Retinal pigment epithelial cell (primary cell): ENCODE measurements at regions not wholly inside any gene's neighbourhood (a gene's known extent, or its start where the extent isn't known, plus 50 kb on each side); places are given as distances from the start of the nearest gene placed in this dataset.
"Not testable (repeated sequence)": the region's sequence is repeated elsewhere in the genome, so short reads cannot be mapped to it uniquely, and the experiment has no call there.

Source experiments
- DNase-seq: peaks from one replicate; pipeline ENCODE4 v3.0.0-alpha.2; 2010; ENCODE audit warnings: low read depth
- H3K4me3 ChIP-seq: 2 replicates; pipeline ENCODE4 v1.5.1; 2011; ENCODE audit warnings: mild to moderate bottlenecking, low read length, control low read depth, moderate library complexity
- TF ChIP-seq, protein P1 (sequence below): conservative IDR thresholded peaks from 2 replicates; pipeline ENCODE4 v1.5.1; 2011; ENCODE audit warnings: low read depth, low read length, control low read depth, inconsistent platforms

- DNase-seq = no peak
- TF ChIP-seq, protein P1, sequence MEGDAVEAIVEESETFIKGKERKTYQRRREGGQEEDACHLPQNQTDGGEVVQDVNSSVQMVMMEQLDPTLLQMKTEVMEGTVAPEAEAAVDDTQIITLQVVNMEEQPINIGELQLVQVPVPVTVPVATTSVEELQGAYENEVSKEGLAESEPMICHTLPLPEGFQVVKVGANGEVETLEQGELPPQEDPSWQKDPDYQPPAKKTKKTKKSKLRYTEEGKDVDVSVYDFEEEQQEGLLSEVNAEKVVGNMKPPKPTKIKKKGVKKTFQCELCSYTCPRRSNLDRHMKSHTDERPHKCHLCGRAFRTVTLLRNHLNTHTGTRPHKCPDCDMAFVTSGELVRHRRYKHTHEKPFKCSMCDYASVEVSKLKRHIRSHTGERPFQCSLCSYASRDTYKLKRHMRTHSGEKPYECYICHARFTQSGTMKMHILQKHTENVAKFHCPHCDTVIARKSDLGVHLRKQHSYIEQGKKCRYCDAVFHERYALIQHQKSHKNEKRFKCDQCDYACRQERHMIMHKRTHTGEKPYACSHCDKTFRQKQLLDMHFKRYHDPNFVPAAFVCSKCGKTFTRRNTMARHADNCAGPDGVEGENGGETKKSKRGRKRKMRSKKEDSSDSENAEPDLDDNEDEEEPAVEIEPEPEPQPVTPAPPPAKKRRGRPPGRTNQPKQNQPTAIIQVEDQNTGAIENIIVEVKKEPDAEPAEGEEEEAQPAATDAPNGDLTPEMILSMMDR = no peak
- H3K4me3 ChIP-seq = no peak overlapping the region
Observed at GRCh38 chr14:42508209-42508946, 901.7 kb downstream of the LRFN5 start.

- H3K4me3 ChIP-seq = no peak overlapping the region
- no peak for DNase-seq
- TF ChIP-seq, protein P1 = no peak
Observed at GRCh38 chr14:42504433-42504832, 897.8 kb downstream of the LRFN5 start.

DNA sequence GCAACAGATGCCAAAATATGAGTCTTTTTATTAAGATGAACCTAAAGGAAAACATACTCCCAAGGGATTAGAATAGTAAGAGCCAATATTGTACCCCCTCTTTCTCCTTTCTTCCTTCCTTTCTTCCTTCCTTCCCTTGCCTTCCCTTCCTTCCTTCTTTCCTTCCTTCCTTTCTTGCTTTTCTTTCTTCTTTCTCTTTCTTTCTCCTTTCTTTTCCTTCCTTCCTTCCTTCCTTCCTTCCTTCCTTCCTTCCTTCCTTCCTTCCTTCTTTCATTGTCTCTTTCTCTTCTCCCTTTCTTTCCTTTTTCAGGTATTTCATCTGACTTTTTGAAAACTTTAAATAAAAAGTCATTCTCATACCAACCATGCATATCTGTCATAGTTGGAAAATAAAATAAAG is 892.5 kb downstream of the LRFN5 start:
- no peak overlapping the region for H3K4me3 ChIP-seq
- TF ChIP-seq, protein P1 = no peak
- no peak for DNase-seq

- H3K4me3 ChIP-seq = no peak overlapping the region
- TF ChIP-seq, protein P1 = no peak
- no peak for DNase-seq
Observed at GRCh38 chr14:42490536-42490935, 883.9 kb downstream of the LRFN5 start.

- TF ChIP-seq, protein P1 = no peak
- no peak for DNase-seq
- no peak overlapping the region for H3K4me3 ChIP-seq
Observed at GRCh38 chr14:42488965-42489364, 882.3 kb downstream of the LRFN5 start.

DNA sequence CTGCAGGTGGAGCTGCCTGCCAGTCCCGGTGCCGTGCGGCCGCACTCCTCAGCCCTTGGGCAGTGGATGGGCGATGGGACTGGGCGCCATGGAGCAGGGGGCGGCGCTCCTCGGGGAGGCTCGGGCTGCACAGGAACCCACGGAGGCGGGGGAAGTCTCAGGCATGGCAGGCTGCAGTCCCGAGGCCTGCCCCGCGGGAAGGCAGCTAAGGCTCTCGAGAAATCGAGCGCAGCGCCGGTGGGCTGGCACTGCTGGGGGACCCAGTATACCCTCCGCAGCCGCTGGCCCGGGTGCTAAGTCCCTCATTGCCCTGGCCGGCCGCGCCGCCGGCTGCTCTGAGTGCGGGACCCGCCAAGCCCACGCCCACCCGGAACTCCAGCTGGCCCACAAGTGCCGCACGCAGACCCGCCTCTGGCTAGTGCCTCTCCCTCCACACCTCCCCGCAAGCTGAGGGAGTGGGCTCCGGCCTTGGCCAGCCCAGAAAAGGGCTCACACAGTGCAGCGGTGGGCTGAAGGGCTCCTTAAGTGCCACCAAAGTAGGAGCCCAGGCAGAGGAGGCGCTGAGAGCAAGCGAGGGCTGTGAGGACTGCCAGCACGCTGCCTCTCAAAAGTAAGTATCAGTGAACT is 875.8 kb downstream of the LRFN5 start:
- H3K4me3 ChIP-seq, DNase-seq: not testable (repeated sequence)

- H3K4me3 ChIP-seq, DNase-seq: not testable (repeated sequence)
Observed at GRCh38 chr14:42481714-42482113, 875.0 kb downstream of the LRFN5 start.

- DNase-seq = no peak
- no peak overlapping the region for H3K4me3 ChIP-seq
Observed at GRCh38 chr14:42480255-42480654, 873.6 kb downstream of the LRFN5 start.

More at GRCh38 chr14:42480255-42480654, 873.6 kb downstream of the LRFN5 start:
- TF ChIP-seq, protein P1 = no peak
